Naive thymus-derived CD8-positive, alpha-beta T cell (primary cell): ENCODE measurements at regions not wholly inside any gene's neighbourhood (a gene's known extent, or its start where the extent isn't known, plus 50 kb on each side); places are given as distances from the start of the nearest gene placed in this dataset.
A peak's percentile ranks its signal among the peaks of the same experiment; 100 is the strongest.

Experiments
- ATAC-seq, 2 donors: fragments of 150-1000 bp; cut with Tn5 transposase in 1 of 2; sonication (Bioruptor Pico), chemical (Tn5 transposase) in 1 of 2; 1 replicate in 1 of 2; 2 replicates in 1 of 2; pipeline ENCODE4 v1.10.0; 2021; ENCODE audit warnings: mild to moderate bottlenecking in 2 of 2, moderate library complexity in 2 of 2
- POLR2A ChIA-PET: fragments of 350-600 bp; sonication (Branson Sonifier 250); formaldehyde crosslinking; loops from one replicate; lab custom pipeline; 2021; ENCODE audit warnings: antibody characterized with exemption; lab: Charles Lee
- DNase-seq, 10 donors: peaks; one replicate each; pipeline versions ENCODE4 v3.0.0 to v3.0.0-alpha.2; 2020 to 2022
- H3K27ac Mint-ChIP-seq, 10 donors: one replicate each; pipeline ENCODE4 v1.8.0; 2020 to 2022; ENCODE audit warnings: mild to moderate bottlenecking in 10 of 10, mixed read lengths in 10 of 10, moderate library complexity in 4 of 10, inconsistent platforms in 1 of 10
- H3K27me3 Mint-ChIP-seq, 5 donors: one replicate each; pipeline ENCODE4 v1.8.0; 2021 to 2022; ENCODE audit warnings: mixed read lengths in 5 of 5
- H3K36me3 Mint-ChIP-seq, 3 donors: one replicate each; pipeline ENCODE4 v1.8.0; 2020 to 2022; ENCODE audit warnings: mixed read lengths in 3 of 3, mild to moderate bottlenecking in 2 of 3, inconsistent platforms in 1 of 3
- H3K4me1 Mint-ChIP-seq, 4 donors: one replicate each; pipeline ENCODE4 v1.8.0; 2021 to 2022; ENCODE audit warnings: mixed read lengths in 4 of 4
- H3K4me3 Mint-ChIP-seq, 10 donors: one replicate each; pipeline ENCODE4 v1.8.0; 2020 to 2022; ENCODE audit warnings: mild to moderate bottlenecking in 10 of 10, mixed read lengths in 10 of 10, moderate library complexity in 6 of 10, inconsistent platforms in 1 of 10
- H3K9me3 Mint-ChIP-seq, 9 donors: one replicate each; pipeline ENCODE4 v1.8.0; 2020 to 2022; ENCODE audit warnings: mixed read lengths in 9 of 9, mild to moderate bottlenecking in 3 of 9, inconsistent platforms in 1 of 9, moderate library complexity in 1 of 9

DNA sequence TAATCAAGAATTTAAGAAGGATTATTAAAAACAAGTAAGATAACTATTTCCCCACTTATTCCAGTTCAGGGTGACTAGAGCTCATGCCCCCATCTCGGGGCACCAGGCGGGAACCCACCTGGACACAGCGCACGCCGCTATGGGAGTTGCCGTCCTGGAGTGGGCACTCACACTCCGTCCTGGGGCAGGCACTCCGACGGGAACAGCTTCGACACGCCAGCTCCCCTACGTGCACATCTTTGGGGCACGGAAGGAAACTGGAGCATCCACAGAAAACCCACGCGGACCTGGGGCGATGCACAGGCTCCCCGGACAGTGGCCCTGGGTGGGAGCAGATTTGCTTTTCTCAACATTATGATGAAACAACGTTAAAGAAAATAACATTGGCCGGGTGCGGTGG, 52.0 kb upstream of the GATA5 start:
- Mint-ChIP-seq H3K4me3 (no peak overlapping the region), H3K27me3 (peaks cover 0 to 10% (median 7%) of the 10 kb centered on the region in 5 donors), H3K27ac (no peak overlapping the region), H3K9me3 (no peaks in the 10 kb centered on the region), H3K36me3 (no peaks in the 10 kb centered on the region), H3K4me1 (peaks cover 3 to 14% (median 9%) of the 10 kb centered on the region in 4 donors)
- POLR2A ChIA-PET: no interaction called here
- ATAC-seq (no peak), DNase-seq (no peak)

DNA sequence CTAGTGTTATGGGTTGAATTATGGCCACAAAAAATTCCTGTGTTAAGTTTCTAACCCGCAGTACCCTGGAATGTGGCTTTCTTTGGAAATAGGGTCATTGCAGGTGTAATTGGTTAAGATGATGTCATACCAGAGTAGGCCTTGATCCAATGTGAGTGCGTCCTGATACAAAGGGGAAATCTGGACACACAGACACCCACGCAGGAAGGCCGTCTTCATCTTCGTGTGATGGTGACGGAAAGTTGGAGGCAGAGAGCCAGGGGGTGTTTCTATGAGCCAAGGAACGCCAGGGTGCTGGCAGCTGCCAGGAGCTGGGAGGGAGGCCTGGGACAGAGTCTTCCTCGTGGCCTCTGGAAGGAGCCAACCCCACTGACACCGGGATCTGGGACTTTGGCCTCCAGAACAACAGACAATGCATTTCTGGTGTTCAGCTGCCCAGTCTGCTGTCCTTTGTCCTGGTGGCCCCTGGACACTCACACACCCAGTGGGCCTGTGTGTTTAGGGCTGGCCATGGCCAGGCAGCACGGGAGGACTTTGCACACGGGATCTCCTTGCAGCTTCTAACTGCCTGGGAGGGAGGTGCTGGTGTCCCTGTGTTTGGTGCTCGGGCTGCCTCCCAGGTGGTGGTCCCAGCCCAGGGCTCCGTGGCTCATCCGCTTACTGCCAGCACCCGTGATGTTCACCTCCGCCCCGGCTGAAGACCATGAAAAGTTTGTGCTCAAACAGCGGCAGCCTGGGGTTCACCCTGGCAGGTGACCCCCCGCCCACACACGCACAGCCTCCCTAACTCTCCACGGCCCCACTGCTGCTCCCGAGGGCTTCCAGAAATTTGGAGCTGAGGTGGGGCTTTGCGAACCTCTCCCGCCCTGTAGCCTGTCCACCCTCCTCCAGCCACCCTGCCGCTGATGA, 53.4 kb upstream of the GATA5 start:
- H3K4me3 Mint-ChIP-seq: no peak overlapping the region
- peaks cover 0 to 6% (median 2%) of the 10 kb centered on the region in 4 donors for H3K4me1 Mint-ChIP-seq
- no peaks in the 10 kb centered on the region for H3K36me3 Mint-ChIP-seq
- H3K27me3 Mint-ChIP-seq: peaks cover 0 to 10% (median 7%) of the 10 kb centered on the region in 5 donors
- no peak for DNase-seq
- no peak for ATAC-seq
- H3K27ac Mint-ChIP-seq: no peak overlapping the region
- no peaks in the 10 kb centered on the region for H3K9me3 Mint-ChIP-seq
- POLR2A ChIA-PET: no interaction called here

DNA sequence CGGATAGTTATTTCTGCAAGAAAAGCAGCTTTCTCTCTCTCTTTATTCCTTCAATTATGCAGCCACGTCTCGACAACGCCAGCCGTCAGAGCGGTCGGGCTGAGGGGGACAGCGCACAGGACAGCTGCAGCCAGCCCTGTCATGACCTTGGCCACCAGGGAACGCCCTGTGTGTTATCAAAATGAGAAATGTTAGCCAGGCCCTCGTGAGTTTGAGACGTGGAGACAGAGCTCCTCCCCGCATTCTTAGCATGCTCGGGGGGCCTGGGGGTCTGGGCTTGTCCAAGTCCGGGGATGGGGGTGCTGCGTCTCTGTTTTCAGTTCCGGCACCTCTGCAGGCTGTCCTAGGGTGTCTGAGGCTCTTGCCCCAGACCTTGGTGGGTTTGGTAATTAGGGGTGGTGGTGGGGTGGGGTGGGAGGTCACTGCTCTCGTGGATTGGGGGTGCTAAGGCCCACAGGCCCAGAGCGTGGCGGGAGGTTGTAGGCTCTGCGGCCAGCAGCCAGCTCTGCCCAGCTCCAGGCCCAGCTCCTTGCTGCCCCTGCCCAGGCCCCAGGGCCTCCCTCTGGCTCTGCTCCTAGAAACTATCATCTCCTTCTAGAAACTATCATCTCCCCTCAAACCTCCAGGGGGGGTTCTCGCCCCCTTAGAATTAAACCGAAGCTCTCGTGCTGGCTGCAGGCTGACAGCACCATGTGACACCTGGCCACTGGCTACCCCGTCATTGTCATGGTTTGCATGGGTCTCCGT, 54.3 kb upstream of the GATA5 start:
- Mint-ChIP-seq H3K4me3 (no peak overlapping the region), H3K4me1 (peaks cover 0 to 3% (median 1%) of the 10 kb centered on the region in 4 donors), H3K27me3 (peaks cover 0 to 10% (median 7%) of the 10 kb centered on the region in 5 donors), H3K36me3 (no peaks in the 10 kb centered on the region), H3K27ac (peak overlapping the region in 1 of 10 donors; percentile 43), H3K9me3 (no peaks in the 10 kb centered on the region)
- DNase-seq (no peak), ATAC-seq (no peak)
- POLR2A ChIA-PET: no interaction called here

DNA sequence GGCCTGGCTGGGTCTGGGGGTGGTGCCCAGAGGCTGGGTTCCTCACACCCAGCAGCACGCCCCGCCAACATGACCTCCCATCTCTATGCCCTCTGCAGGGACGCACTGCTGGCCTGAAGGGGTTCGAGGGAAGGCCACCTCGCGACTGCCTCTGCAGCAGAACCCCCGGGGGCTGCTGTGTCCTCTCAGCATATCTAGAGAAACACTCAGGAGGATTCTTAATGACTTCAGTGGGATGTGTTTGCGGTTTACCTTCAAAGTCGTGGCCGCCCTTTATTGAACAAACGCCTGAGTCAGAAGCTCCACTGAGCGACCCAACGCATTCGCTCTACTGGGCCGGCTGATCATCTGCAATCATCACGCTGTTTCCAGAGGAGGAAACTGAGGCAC, 54.8 kb upstream of the GATA5 start:
- no peak overlapping the region for H3K27ac Mint-ChIP-seq
- H3K4me3 Mint-ChIP-seq: no peak overlapping the region
- POLR2A ChIA-PET: no interaction called here
- H3K9me3 Mint-ChIP-seq: no peaks in the 10 kb centered on the region
- H3K27me3 Mint-ChIP-seq: peaks cover 0 to 7% (median 7%) of the 10 kb centered on the region in 5 donors
- ATAC-seq: no peak
- H3K36me3 Mint-ChIP-seq: no peaks in the 10 kb centered on the region
- DNase-seq: no peak
- H3K4me1 Mint-ChIP-seq: peaks cover 0 to 3% (median 1%) of the 10 kb centered on the region in 4 donors

DNA sequence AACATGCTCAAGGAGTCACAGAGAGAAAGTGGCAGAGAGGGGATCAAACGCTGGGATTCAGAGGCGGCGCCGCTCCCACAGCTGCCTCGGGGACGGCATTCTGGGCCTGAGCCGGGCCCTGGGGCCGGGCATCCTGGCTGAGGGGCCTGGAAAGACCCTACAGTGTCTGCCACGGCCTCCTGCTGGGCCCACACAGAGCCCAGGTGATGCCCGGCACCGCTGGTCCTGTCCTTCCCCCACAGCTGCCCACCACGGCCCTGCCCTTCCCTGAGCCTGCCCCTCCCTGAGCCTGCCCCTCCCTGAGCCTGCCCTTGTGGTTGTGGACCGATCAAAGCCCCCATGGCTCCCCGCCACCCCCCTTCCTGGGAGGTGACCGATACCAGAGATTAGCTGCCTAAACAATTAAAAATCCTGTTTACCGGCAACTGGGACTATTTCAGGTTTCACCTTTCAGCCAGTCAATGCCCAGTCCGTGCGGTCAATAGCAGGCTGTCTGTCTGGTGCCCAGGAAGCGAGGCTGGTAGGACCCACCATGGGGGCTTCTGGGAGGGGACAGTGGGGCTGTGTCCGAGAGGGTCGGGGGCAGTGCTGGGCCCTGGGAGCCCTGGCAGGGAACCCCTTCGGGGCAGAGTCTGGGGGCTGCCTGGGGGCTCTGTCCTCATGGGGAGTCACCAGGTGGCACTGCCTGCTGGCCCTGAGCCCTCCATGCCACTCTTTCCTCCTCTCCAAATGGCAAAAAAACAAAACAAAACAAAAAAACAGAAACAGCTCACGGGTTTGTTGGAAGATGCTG, 55.4 kb upstream of the GATA5 start:
- POLR2A ChIA-PET: no interaction called here
- H3K4me3 Mint-ChIP-seq: no peak overlapping the region
- no peak for ATAC-seq
- no peak for DNase-seq
- H3K36me3 Mint-ChIP-seq: no peaks in the 10 kb centered on the region
- no peak overlapping the region for H3K27ac Mint-ChIP-seq
- H3K27me3 Mint-ChIP-seq: peaks cover 0 to 5% (median 3%) of the 10 kb centered on the region in 5 donors
- H3K4me1 Mint-ChIP-seq: peaks cover 0 to 3% (median 0%) of the 10 kb centered on the region in 4 donors
- no peaks in the 10 kb centered on the region for H3K9me3 Mint-ChIP-seq

DNA sequence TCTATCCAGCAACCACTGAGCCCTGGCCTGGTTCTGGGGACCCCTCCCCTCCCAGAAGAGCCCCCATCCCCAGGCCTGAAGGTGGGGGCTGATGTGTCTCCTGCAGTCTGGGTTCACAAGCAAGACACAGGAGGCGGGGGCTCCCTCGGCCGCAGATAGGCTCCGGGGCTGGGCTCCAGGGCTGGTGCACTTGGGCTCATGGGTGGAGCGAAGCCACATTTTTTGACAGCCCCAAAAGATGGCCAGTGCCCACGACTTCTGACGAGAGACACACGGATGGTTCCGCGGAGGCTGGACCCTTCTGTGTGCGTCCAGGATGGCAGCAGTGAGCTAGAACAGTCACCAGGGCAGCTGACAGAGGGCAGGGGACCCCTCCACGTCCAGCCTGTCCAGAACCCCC, 57.1 kb upstream of the GATA5 start:
- H3K9me3 Mint-ChIP-seq: no peaks in the 10 kb centered on the region
- H3K4me3 Mint-ChIP-seq: no peak overlapping the region
- no peak overlapping the region for H3K27ac Mint-ChIP-seq
- H3K4me1 Mint-ChIP-seq: peaks cover 0 to 1% (median 0%) of the 10 kb centered on the region in 4 donors
- H3K36me3 Mint-ChIP-seq: no peaks in the 10 kb centered on the region
- POLR2A ChIA-PET: no interaction called here
- DNase-seq: no peak
- no peak for ATAC-seq
- H3K27me3 Mint-ChIP-seq: peaks cover 0 to 4% (median 0%) of the 10 kb centered on the region in 5 donors

DNA sequence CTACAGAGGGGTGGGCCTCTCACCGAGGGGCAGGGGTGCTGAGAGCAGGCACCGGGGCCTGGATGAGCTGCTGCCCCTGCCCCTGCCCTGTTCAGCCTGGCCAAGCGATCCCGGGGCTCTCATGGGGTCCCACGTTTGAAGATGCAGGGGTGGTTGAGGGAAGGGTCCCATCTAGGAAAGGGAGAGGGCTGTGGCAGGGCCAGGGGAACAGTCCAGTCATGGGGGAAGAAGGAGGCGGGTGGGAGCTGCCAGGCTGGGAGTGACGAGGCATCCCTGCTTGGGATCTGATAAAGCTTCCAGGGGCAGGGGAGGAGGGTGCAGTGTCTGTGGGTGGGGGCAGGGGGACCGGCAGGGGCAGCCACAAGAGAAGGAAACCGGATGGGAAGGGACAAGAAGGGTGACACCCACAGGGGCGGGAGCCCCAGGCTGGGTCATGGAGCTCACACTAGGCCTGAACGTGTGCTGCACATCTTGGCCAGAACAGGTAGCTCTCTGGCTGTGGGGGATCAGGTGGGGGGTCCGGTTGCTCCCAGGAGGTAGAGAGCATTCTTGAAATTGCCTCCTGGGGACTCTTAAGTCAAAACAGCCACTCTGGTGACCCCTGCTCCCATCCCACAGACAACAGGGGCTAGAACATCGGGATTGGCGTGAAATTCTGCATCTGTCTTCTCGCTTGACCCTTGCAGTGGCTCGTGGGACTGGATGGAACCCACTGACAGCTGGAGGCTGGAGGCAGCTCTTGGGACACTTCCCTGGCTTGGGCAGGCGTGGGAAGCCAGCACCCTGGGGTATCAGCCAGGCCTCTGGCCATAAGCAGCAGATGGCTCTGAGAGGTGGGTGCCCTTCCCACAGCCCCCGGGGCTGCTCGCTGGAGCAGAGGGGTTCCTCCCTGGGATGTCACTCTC, 58.0 kb upstream of the GATA5 start:
- H3K27ac Mint-ChIP-seq: no peak overlapping the region
- H3K4me1 Mint-ChIP-seq: peaks cover 0 to 1% (median 0%) of the 10 kb centered on the region in 4 donors
- ATAC-seq: no peak
- no peaks in the 10 kb centered on the region for H3K9me3 Mint-ChIP-seq
- POLR2A ChIA-PET: no interaction called here
- no peaks in the 10 kb centered on the region for H3K36me3 Mint-ChIP-seq
- no peak for DNase-seq
- peaks cover 0 to 4% (median 0%) of the 10 kb centered on the region in 5 donors for H3K27me3 Mint-ChIP-seq
- no peak overlapping the region for H3K4me3 Mint-ChIP-seq

DNA sequence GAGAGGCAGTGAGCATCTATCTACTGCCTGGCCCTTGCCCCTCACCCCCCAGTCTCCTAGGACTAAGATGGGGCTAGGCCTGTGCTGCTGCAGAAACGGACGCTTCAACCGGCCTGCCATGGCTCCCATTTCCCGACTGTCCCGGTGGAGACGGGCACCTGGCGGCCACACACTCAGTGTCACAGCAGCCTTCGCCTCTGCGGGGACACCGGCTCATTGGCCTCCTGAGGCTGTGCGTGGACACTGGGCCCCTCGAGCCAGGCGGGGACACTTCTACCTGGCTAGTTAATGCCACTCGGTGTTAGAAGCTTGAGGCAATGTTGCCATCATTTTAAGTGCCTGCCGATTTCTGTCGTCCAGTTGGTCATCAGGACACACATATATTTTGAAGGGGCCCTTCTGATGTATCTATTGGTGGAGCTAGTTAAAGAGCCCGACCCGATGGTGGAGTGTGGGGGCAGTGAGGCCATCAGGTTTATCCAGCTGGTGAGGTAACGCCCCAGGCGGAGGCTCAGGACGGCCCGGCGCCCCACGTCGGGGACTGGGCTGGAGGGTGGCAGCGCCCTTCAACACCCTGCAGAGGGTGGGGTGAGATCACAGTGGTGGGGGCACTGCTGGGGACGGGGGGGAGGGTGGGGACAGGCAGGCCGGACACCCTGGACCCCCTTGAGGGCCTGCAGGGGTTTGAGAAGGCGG, 58.9 kb upstream of the GATA5 start:
- ATAC-seq (no peak), DNase-seq (no peak)
- no peaks in the 10 kb centered on the region for H3K9me3 Mint-ChIP-seq
- H3K27me3 Mint-ChIP-seq: peaks cover 0 to 4% (median 0%) of the 10 kb centered on the region in 5 donors
- peaks cover 0 to 1% (median 0%) of the 10 kb centered on the region in 4 donors for H3K4me1 Mint-ChIP-seq
- POLR2A ChIA-PET: no interaction called here
- no peak overlapping the region for H3K4me3 Mint-ChIP-seq
- no peak overlapping the region for H3K27ac Mint-ChIP-seq
- H3K36me3 Mint-ChIP-seq: no peaks in the 10 kb centered on the region

DNA sequence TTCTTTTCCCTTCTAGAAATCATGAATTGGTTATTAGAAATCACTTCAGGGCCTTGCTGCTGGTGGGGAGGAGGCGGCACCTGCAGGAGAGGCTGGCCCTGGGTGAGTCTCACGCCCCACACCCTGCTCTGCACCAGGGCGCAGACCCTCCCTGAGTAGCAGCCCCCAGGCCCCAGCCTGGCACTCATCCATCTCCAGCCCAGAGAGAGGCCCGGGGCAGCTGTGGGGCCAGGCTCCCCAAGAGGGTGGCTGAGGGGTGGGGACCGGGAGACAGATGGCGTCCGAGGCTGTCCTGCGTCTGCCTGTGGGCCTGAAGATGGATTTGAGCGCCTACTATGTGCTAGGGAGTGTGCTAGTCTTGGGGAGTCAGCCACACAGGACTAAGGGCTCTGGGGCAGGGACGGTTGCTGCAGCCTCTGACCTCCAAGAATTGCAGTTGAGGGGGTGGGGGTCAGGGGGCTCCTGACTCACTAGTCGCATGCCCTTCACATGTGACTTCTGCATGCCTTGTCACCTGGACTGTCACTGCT, 59.6 kb upstream of the GATA5 start:
- H3K9me3 Mint-ChIP-seq: no peaks in the 10 kb centered on the region
- POLR2A ChIA-PET: no interaction called here
- peaks cover 0 to 1% (median 0%) of the 10 kb centered on the region in 4 donors for H3K4me1 Mint-ChIP-seq
- ATAC-seq (no peak), DNase-seq (no peak)
- H3K36me3 Mint-ChIP-seq: no peaks in the 10 kb centered on the region
- H3K4me3 Mint-ChIP-seq: no peak overlapping the region
- no peak overlapping the region for H3K27ac Mint-ChIP-seq
- H3K27me3 Mint-ChIP-seq: peaks cover 0 to 4% (median 0%) of the 10 kb centered on the region in 5 donors

DNA sequence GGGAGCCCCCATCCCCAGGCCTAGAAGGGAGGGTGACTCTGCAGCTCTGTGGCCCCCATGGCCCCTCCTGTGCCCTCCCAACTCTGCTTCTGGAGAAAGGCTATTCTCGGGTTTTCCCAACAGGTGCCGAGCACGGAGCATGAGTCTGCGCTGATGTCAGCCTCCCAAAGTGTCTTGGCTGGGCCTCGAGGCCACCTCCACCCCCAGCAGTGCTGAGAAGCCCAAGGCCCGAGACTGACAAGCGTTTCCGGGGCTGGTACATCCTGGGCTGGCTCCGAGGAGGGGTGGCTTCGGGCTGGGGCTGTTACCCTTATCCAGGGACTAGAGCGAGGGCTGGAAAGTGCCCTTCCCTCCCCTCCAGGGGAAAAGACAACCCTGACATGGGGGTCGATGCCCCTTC, 60.2 kb upstream of the GATA5 start:
- no peak for DNase-seq
- Mint-ChIP-seq H3K9me3 (no peaks in the 10 kb centered on the region), H3K4me3 (no peak overlapping the region), H3K4me1 (no peaks in the 10 kb centered on the region), H3K27me3 (no peaks in the 10 kb centered on the region), H3K27ac (no peak overlapping the region), H3K36me3 (no peaks in the 10 kb centered on the region)
- POLR2A ChIA-PET: no interaction called here
- no peak for ATAC-seq

DNA sequence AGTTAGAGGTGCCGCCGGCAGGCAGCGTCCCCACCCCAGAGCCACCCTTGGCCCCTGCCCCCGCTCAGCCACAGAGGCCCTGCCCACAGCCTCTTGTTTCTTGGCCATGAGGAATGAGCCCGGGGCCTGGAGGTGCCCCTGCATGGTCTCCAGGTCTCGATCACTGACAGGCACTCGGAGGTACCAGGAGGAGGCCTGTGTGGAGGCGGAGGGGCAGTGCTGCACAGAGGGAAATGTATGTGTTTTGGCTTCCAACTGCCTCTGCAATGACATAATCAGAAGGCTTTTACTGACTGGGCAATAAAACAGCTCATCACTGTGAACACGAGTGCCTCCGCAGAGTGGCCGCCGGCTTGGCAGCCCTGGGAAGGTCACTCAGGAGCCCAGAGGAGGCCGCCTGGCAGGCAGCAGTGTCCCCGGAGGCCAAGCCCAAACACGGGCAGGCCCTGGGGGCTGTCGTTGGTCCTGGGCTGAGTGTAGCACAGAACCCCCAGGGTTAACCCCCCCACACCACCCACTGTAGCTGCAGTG, 61.1 kb upstream of the GATA5 start:
- POLR2A ChIA-PET: no interaction called here
- H3K36me3 Mint-ChIP-seq: no peaks in the 10 kb centered on the region
- H3K27ac Mint-ChIP-seq: no peak overlapping the region
- H3K4me1 Mint-ChIP-seq: no peaks in the 10 kb centered on the region
- ATAC-seq: no peak
- H3K27me3 Mint-ChIP-seq: no peaks in the 10 kb centered on the region
- H3K4me3 Mint-ChIP-seq: no peak overlapping the region
- no peaks in the 10 kb centered on the region for H3K9me3 Mint-ChIP-seq
- DNase-seq: no peak
